Heart right ventricle (tissue), 16 donors: ENCODE measurements at regions not wholly inside any gene's neighbourhood (a gene's known extent, or its start where the extent isn't known, plus 50 kb on each side); places are given as distances from the start of the nearest gene placed in this dataset.
"Not testable (repeated sequence)": the region's sequence is repeated elsewhere in the genome, so short reads cannot be mapped to it uniquely, and the experiment has no call there.

Experiments used
- ATAC-seq, 8 donors: fragments of 200-7000 bp; cut with Tn5 transposase; one replicate each; pipeline ENCODE4 v1.9.1; 2020; ENCODE audit warnings: mild to moderate bottlenecking in 8 of 8, moderate library complexity in 8 of 8, moderate number of reproducible peaks in 1 of 8
- DNase-seq, 2 donors: peaks; one replicate each; pipeline ENCODE4 v3.0.0-alpha.2; 2020
- H3K27ac ChIP-seq, 10 donors: fragments of 200-600 bp; sonication (generic) in 2 of 10; one replicate each; pipeline versions ENCODE4 v1.5.0 to v1.8.0; 2020 to 2022; ENCODE audit warnings: mild to moderate bottlenecking in 3 of 10
- H3K27me3 ChIP-seq, 7 donors: fragments of 200-600 bp; one replicate each; pipeline ENCODE4 v1.8.0; 2021 to 2022; ENCODE audit warnings: mild to moderate bottlenecking in 2 of 7
- H3K36me3 ChIP-seq, 9 donors: fragments of 200-600 bp; sonication (generic) in 1 of 9; one replicate each; pipeline versions ENCODE4 v1.5.0 to v1.8.0; 2020 to 2022; ENCODE audit warnings: mild to moderate bottlenecking in 2 of 9
- H3K4me1 ChIP-seq, 9 donors: fragments of 200-600 bp; sonication (generic) in 1 of 9; one replicate each; pipeline versions ENCODE4 v1.5.0 to v1.8.0; 2020 to 2022; ENCODE audit warnings: mild to moderate bottlenecking in 4 of 9
- H3K4me3 ChIP-seq, 10 donors: fragments of 200-600 bp; sonication (generic) in 2 of 10; one replicate each; pipeline versions ENCODE4 v1.5.0 to v1.8.0; 2020 to 2022; ENCODE audit warnings: mild to moderate bottlenecking in 7 of 10, moderate library complexity in 2 of 10
- H3K9me3 ChIP-seq, 11 donors: fragments of 200-600 bp in 10 of 11; sonication (generic) in 2 of 11; one replicate each; pipeline versions ENCODE4 v1.5.0 to v1.8.0; 2013 to 2022; ENCODE audit warnings: mild to moderate bottlenecking in 2 of 11, control low read depth in 1 of 11, moderate library complexity in 1 of 11
- WGBS, 2 donors: extraction: QIAGEN DNeasy Blood & Tissue Kit; methylation state at CpG; one replicate each; pipeline ENCODE4 v1.1.7; 2013; ENCODE audit warnings: inconsistent platforms in 1 of 2; 5-methylcytosine and 5-hydroxymethylcytosine counted together
- intact Hi-C, 10 donors: fragments of 100-400 bp; cut with DNase I; formaldehyde crosslinking; loops; one replicate each; pipeline versions ENCODE4 v1.11.1 to v1.14.2; 2022
- donor health status: Arrhythmogenic right ventricular cardiomyopathy.
- donor health status: ischemic (EF 13 %, LVEDD 7.1; RV severe dilation, severe dysfunction).
- donor health status: healthy with polysubstance abuse.
- donor health status: DM: no; HTN: yes; CAD: no.
- donor health status: DM: no; HTN: no; CAD: no.
- donor health status: ischemic (EF 25% LVEDD 6.9; RV normal size, moderate dysfunction).
- donor health status: ischemic (EF 25% LVEDD 5.7; RV mildly dilated, moderate dysfunction).
- donor health status: healthy.
- donor health status: DM: yes; HTN: yes; CAD: no.
- donor health status: Ischemic cardiomyopathy.
- donor health status: ischemic (EF 35%, LVEDD 5.7; RV mildly dilated, moderate dysfunction).
- donor health status: nonischemic (EF 11% LVEDD 7.7; RV severe dilation, severe dysfunction).
- donor health status: DM: yes; HTN: yes; CAD: no.
- donor health status: PGD.
- donor health status: ischemic (EF 29% LVEDD 5.4; RV normal size, mild dysfunction).
- donor health status: nonischemic (EF 23%, LVEDD 6.1; RV moderate dilation, normal function).

DNA sequence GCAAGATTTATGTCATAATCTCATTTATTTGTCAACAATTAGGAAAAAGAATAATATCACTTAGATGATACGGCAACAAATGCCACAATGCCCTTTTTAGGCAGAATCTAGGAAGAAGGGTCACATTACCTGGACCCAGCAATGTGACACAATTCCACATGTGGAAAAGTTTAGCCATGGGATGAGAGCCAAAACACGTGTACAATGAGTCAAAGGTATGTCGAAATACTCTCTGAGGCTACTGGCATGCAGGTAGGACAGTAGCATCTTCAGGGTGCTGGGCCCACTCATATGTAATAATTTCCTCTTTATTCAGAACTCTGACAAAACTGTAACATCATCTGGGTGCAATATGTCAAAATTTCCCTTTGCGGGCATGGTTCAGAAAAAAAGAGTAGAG lies 175.7 kb upstream of the BPY2C start:
- H3K4me3 ChIP-seq, H3K27me3 ChIP-seq, H3K4me1 ChIP-seq, H3K27ac ChIP-seq, ATAC-seq, H3K9me3 ChIP-seq, DNase-seq, H3K36me3 ChIP-seq, intact Hi-C loops: not testable (repeated sequence)
- no CpG with 5 or more reads among the region's 4 CpGs for WGBS, 2 donors

DNA sequence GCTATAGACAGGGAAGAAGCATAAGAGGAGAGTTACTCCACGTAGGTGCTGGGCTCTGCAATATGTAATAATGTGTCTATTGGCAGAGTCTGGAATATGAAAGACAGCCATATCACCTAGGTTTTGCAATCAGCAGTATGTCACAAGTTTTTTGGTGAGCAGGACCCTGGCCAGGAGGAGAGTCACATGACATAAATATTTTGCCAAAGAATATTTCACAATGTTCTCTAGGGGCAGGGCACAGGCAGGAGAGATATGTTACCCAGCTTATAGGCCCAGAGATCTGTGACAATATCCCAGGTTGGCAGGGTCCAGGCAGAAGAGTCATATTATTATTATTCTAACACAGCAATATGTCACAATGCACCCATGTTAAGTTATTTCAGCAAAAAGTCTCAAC lies 165.0 kb upstream of the BPY2C start:
- H3K36me3 ChIP-seq, H3K4me1 ChIP-seq, H3K9me3 ChIP-seq, DNase-seq, H3K27ac ChIP-seq, H3K27me3 ChIP-seq, intact Hi-C loops, H3K4me3 ChIP-seq: not testable (repeated sequence)
- WGBS, 2 donors = no CpG with 5 or more reads among the region's 1 CpG
- peak in 2 of 8 donors; percentile 37 to 64 for ATAC-seq

DNA sequence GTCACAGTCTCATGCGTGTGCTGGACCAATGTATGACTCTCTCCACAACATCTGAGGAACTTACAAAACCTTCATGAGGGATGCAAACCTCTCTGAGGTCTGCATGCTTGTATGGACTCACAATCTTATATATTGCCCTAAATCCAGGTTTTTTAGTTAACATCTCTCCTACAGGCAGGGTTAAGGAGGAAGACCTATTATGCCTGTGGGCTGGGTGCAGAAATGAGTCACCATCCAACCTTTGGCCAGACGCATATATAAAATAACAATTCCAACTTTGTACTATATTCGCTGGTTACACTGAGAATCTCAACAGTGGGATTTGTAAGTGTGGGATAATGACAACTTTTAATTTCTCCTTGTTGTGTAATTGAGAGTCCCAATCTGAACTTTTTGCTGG lies 160.2 kb upstream of the BPY2C start:
- H3K9me3 ChIP-seq, H3K36me3 ChIP-seq, H3K27ac ChIP-seq, H3K4me3 ChIP-seq, intact Hi-C loops, DNase-seq, ATAC-seq, H3K27me3 ChIP-seq, H3K4me1 ChIP-seq: not testable (repeated sequence)
- WGBS, 2 donors = no CpG with 5 or more reads among the region's 3 CpGs

DNA sequence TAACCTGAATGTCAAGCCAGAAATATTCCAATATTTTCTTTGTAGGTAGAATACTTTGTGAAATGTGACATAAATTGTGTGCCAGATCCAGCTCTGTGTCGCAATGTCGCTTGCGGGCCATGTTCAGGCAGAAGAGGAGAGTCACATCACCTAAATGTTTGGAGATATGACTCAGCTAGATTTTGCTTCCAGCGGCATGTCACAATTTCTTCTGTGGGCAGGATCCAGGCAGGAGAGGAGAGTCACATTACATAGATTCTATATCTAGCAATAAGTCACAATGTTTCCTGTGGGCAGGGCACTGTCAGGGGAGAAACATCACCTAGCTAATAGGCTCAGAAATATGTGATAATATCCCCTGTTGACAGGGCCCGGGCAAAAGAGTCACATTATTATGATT lies 159.6 kb upstream of the BPY2C start:
- peak in 1 of 8 donors; percentile 33 for ATAC-seq
- H3K9me3 ChIP-seq, H3K4me1 ChIP-seq, H3K27ac ChIP-seq, H3K4me3 ChIP-seq, intact Hi-C loops, DNase-seq, H3K27me3 ChIP-seq, H3K36me3 ChIP-seq: not testable (repeated sequence)
- WGBS, 2 donors = no CpG with 5 or more reads among the region's 5 CpGs

DNA sequence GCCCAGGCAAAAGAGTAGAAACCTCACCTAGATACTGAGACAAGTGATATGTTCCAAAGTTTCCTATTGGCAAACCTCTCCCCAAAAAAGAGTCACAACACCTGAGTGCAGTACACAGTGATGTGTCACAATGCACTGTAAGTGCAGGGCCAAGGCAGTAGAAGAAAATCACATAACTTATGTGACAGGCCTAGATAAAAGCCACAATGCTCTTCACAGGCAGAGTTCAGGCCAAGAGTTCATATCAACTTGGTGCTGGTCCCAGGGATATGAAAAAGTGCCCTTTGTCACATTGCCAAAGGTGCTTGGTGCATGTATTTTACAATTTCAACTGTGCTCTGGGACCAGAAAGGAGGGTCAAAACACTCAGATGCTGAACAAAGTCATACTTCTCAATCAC lies 155.5 kb upstream of the BPY2C start:
- H3K4me1 ChIP-seq, H3K27ac ChIP-seq, H3K9me3 ChIP-seq, H3K36me3 ChIP-seq, H3K27me3 ChIP-seq, intact Hi-C loops, DNase-seq, H3K4me3 ChIP-seq: not testable (repeated sequence)
- ATAC-seq = peak in 4 of 8 donors; percentile 77 to 94 (median 92)
